Caco-2 (cell line): ENCODE measurements at regions not wholly inside any gene's neighbourhood (a gene's known extent, or its start where the extent isn't known, plus 50 kb on each side); places are given as distances from the start of the nearest gene placed in this dataset.
A peak's percentile ranks its signal among the peaks of the same experiment; 100 is the strongest.

Source experiments
- BruUV-seq: library from RNA; stranded (reverse); fragments of 400-500 nt; replicated peaks from 2 replicates; lab custom pipeline; 2021; lab: Mats Ljungman, UMichigan
- CTCF ChIA-PET: fragments of 300-600 bp; sonication (Branson Sonifier 250); formaldehyde crosslinking; loops from one replicate; lab custom pipeline; 2022; ENCODE audit warnings: antibody characterized with exemption; lab: Charles Lee
- POLR2A ChIA-PET: fragments of 300-600 bp; sonication (Branson Sonifier 250); formaldehyde crosslinking; loops from one replicate; lab custom pipeline; 2022; ENCODE audit warnings: antibody characterized with exemption; lab: Charles Lee
- DNase-seq, 2 experiments: peaks; one replicate each; pipeline versions ENCODE4 v3.0.0 to v3.0.0-alpha.2; 2020 to 2022
- H3K27me3 ChIP-seq: replicated peaks from 2 replicates; pipeline ENCODE4 v1.6.0; 2011; ENCODE audit warnings: low read length; ENCODE audit not compliant: control insufficient read depth, insufficient read depth
- H3K36me3 ChIP-seq: 2 replicates; pipeline ENCODE4 v1.5.1; 2011; ENCODE audit warnings: low read length; ENCODE audit not compliant: control insufficient read depth, insufficient read depth
- H3K4me1 ChIP-seq: fragments of 250-450 bp; sonication (Bioruptor Pico); 2 replicates; pipeline ENCODE4 v1.5.1; 2020; ENCODE audit warnings: mild to moderate bottlenecking
- H3K4me3 ChIP-seq: 2 replicates; pipeline ENCODE4 v1.5.1; 2011; ENCODE audit warnings: low read depth, mild to moderate bottlenecking, control low read depth, low read length
- H3K9me3 ChIP-seq: fragments of 250-450 bp; sonication (Bioruptor Pico); 2 replicates; pipeline ENCODE4 v1.5.1; 2020; ENCODE audit warnings: mild to moderate bottlenecking, moderate library complexity
- H3K27ac Mint-ChIP-seq: one replicate; pipeline ENCODE4 v1.8.0; 2022; ENCODE audit warnings: mixed read lengths; ENCODE audit not compliant: unreplicated experiment
- H3K27me3 Mint-ChIP-seq: one replicate; pipeline ENCODE4 v1.8.0; 2022; ENCODE audit warnings: mixed read lengths; ENCODE audit not compliant: insufficient read depth, unreplicated experiment
- H3K36me3 Mint-ChIP-seq: one replicate; pipeline ENCODE4 v1.8.0; 2022; ENCODE audit warnings: mild to moderate bottlenecking, mixed read lengths; ENCODE audit not compliant: insufficient read depth, unreplicated experiment
- H3K4me1 Mint-ChIP-seq: one replicate; pipeline ENCODE4 v1.8.0; 2022; ENCODE audit warnings: low read depth, mixed read lengths; ENCODE audit not compliant: unreplicated experiment
- H3K4me3 Mint-ChIP-seq: one replicate; pipeline ENCODE4 v1.8.0; 2022; ENCODE audit warnings: mild to moderate bottlenecking, moderate library complexity, mixed read lengths; ENCODE audit not compliant: unreplicated experiment
- H3K9me3 Mint-ChIP-seq: one replicate; pipeline ENCODE4 v1.8.0; 2022; ENCODE audit warnings: mixed read lengths; ENCODE audit not compliant: unreplicated experiment
- CTCF ChIP-seq, 2 experiments: fragments of 200-600 bp in 1 of 2; IDR thresholded peaks; 1 replicate in 1 of 2; 2 replicates in 1 of 2; pipeline versions ENCODE4 v1.5.1 to v1.8.0; 2011 to 2022; ENCODE audit warnings: antibody characterized with exemption in 1 of 2, control low read depth in 1 of 2, inconsistent platforms in 1 of 2, low read depth in 1 of 2, low read length in 1 of 2, mild to moderate bottlenecking in 1 of 2, moderate library complexity in 1 of 2; ENCODE audit not compliant: insufficient read depth in 1 of 2, severe bottlenecking in 1 of 2, unreplicated experiment in 1 of 2
- intact Hi-C: fragments of 100-400 bp; cut with micrococcal nuclease; formaldehyde crosslinking; loops from one replicate; pipeline ENCODE4 v1.10.0; 2022; ENCODE audit not compliant: unreplicated experiment

- no peaks in the 10 kb centered on the region for H3K27me3 ChIP-seq
- peak overlapping the region; percentile 81 for H3K27ac Mint-ChIP-seq
- no peak for TF ChIP-seq CTCF (IDR thresholded peaks at IDR 0.05; ENCODE audit: insufficient read depth in 1 of 2, low read depth in 1 of 2, low read length in 1 of 2, severe bottlenecking in 1 of 2, unreplicated experiment in 1 of 2)
- no peak overlapping the region for H3K4me3 ChIP-seq
- no peaks in the 10 kb centered on the region for H3K9me3 ChIP-seq
- intact Hi-C loops: no loop called here
- peak overlapping the region; percentile 56 for H3K4me3 Mint-ChIP-seq
- peaks cover 6% of the 10 kb centered on the region for H3K36me3 Mint-ChIP-seq
- peaks cover 9% of the 10 kb centered on the region for H3K9me3 Mint-ChIP-seq
- DNase-seq: no peak
- POLR2A ChIA-PET: no interaction called here
- H3K27me3 Mint-ChIP-seq: no peaks in the 10 kb centered on the region
- peaks cover 54% of the 10 kb centered on the region for H3K4me1 ChIP-seq
- peaks cover 21% of the 10 kb centered on the region for H3K4me1 Mint-ChIP-seq
- CTCF ChIA-PET: no interaction called here
- no peaks in the 10 kb centered on the region for H3K36me3 ChIP-seq
- no TSS peak for BruUV-seq
Observed at GRCh38 chr4:4641254-4641653, 99.4 kb upstream of the STX18 start.

- Histone ChIP-seq H3K4me1 (peaks cover 48% of the 10 kb centered on the region), H3K27me3 (no peaks in the 10 kb centered on the region), H3K36me3 (no peaks in the 10 kb centered on the region), H3K9me3 (no peaks in the 10 kb centered on the region), H3K4me3 (no peak overlapping the region)
- Mint-ChIP-seq H3K9me3 (peaks cover 9% of the 10 kb centered on the region), H3K27ac (peak overlapping the region; percentile 81), H3K4me3 (peak overlapping the region; percentile 27), H3K4me1 (peaks cover 20% of the 10 kb centered on the region), H3K27me3 (no peaks in the 10 kb centered on the region), H3K36me3 (peaks cover 6% of the 10 kb centered on the region)
- TF ChIP-seq CTCF (IDR thresholded peaks at IDR 0.05; ENCODE audit: insufficient read depth in 1 of 2, low read depth in 1 of 2, low read length in 1 of 2, severe bottlenecking in 1 of 2, unreplicated experiment in 1 of 2): no peak
- CTCF ChIA-PET: no interaction called here
- no TSS peak for BruUV-seq
- intact Hi-C loops: no loop called here
- POLR2A ChIA-PET: no interaction called here
- peak; percentile 60 to 81 for DNase-seq
Observed at GRCh38 chr4:4640692-4641091, 98.8 kb upstream of the STX18 start.

GRCh38 chr4:4639370-4639769 lies 97.5 kb upstream of the STX18 start:
- TF ChIP-seq CTCF (IDR thresholded peaks at IDR 0.05; ENCODE audit: insufficient read depth in 1 of 2, low read depth in 1 of 2, low read length in 1 of 2, severe bottlenecking in 1 of 2, unreplicated experiment in 1 of 2): no peak
- H3K4me1 ChIP-seq: peaks cover 39% of the 10 kb centered on the region
- Mint-ChIP-seq H3K27me3 (no peaks in the 10 kb centered on the region), H3K9me3 (peaks cover 9% of the 10 kb centered on the region), H3K27ac (peak overlapping the region; percentile 91), H3K36me3 (peaks cover 6% of the 10 kb centered on the region), H3K4me1 (peaks cover 18% of the 10 kb centered on the region), H3K4me3 (no peak overlapping the region)
- no peaks in the 10 kb centered on the region for H3K27me3 ChIP-seq
- ChIA-PET POLR2A (no interaction called here), CTCF (no interaction called here)
- no peaks in the 10 kb centered on the region for H3K36me3 ChIP-seq
- DNase-seq: no peak
- H3K4me3 ChIP-seq: no peak overlapping the region
- intact Hi-C loops: no loop called here
- H3K9me3 ChIP-seq: no peaks in the 10 kb centered on the region
- BruUV-seq: no TSS peak
